Right forelimb (tissue), 1 donor: ENCODE measurements at regions not wholly inside any gene's neighbourhood (a gene's known extent, or its start where the extent isn't known, plus 50 kb on each side); places are given as distances from the start of the nearest gene placed in this dataset.

Source experiments
- DNase-seq: peaks from one replicate; pipeline ENCODE4 v3.0.0-alpha.2; 2018

- no peak for DNase-seq
Measured at GRCh38 chr2:151197184-151198108, 64.2 kb downstream of the RBM43 start.

GRCh38 chr2:151193576-151193975 lies 68.1 kb downstream of the RBM43 start:
- no peak for DNase-seq

DNA sequence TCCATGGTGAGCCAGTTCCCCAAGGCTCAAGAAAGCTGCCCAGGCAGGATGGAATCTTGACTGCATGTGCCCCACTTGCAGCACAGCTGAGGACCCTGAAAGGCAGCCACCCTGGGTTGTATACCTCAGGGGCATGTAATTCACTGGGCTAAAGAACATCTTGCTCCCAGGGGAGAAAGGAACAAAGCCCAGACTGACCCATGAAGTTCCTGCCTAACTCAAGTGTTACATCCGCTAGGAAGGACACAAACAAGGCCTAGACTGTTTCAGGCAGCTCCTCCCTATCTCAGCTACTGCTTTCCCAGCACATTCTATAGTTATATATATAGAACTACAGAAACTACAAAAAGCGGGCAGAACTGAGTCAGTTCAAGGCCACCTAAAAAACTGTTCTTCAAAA lies 69.0 kb downstream of the RBM43 start:
- DNase-seq = no peak

GRCh38 chr2:151191001-151191400 lies 70.7 kb downstream of the RBM43 start:
- no peak for DNase-seq

- DNase-seq = no peak
Measured at GRCh38 chr2:151189125-151189524, 72.5 kb downstream of the RBM43 start.

DNA sequence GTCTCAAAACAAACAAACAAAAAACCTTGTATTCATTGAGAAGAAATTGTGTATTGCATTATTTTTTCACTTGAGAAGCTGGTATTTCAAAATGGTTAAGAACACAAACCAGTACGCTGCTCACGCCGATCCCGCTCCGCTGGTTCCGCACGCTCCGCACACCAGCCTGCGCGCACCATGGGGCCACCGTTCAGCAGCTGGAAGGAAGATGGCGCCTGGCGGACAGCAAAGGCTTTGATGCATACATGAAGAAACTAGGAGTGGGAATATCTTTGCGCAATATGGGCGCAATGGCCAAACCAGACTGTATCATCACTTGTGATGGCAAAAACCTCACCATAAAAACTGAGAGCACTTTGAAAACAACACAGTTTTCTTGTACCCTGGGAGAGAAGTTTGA lies 75.7 kb downstream of the RBM43 start:
- no peak for DNase-seq

DNA sequence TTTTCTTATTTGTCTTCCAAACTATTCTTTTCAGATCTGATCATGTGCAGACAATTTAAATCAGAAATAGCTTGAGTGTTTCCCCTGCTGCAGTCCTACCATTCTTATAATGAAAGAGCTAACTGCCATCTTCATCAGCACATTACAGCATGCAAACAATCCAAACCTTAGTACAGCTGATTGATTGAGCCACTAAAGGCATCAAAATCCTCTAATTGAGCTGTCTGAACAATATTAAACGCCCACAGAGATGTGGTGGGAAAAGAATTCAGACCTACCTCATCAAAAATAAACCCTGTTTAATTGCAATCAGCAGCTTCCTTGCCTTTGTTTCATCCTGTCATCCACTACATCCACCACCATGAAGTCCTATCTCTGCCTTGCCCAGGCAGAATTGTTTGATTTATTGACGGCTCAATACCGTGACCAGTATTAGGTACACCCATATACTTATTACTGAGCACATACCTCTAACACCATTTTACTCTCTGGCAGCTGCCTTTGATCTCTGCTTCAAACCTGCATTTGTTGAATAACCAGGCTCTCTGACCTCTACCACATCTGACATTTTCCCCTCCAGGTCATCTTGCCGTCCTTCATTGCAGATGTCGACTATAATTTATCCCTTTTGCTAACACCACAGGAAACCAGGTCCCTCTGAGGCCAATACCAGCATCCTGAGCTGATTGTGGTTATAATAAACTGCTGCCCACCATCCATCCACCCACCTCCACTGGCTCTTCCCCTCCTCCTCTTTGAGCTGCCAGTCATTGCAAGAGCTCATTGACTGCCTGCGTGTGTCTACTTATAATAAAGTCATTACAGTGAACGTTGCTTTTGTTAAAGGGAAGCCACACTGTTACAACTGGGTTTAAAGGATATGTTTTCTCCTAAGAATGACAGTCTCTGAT lies 78.5 kb downstream of the RBM43 start:
- no peak for DNase-seq

GRCh38 chr2:151182396-151182795 lies 79.3 kb downstream of the RBM43 start:
- DNase-seq = no peak

GRCh38 chr2:151181524-151181923 lies 80.1 kb downstream of the RBM43 start:
- no peak for DNase-seq

DNA sequence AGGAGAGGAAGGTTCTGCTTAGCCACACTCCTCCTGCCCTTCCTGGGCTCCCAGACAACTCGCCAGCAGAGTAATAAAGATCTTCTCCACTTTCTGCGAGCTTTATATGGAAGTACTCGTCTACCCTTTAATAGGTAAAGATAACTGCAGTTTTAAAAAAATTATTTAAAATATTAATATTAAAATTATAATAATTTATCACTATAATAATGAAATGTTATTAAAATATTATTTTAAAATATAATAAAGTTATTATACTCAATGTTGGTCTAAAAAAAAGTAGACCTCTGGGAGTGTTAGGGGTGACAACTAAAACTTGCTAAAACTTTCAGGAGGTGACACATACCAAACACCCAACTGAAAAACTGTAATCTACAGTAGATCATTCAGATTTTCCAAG lies 81.5 kb downstream of the RBM43 start:
- no peak for DNase-seq

DNA sequence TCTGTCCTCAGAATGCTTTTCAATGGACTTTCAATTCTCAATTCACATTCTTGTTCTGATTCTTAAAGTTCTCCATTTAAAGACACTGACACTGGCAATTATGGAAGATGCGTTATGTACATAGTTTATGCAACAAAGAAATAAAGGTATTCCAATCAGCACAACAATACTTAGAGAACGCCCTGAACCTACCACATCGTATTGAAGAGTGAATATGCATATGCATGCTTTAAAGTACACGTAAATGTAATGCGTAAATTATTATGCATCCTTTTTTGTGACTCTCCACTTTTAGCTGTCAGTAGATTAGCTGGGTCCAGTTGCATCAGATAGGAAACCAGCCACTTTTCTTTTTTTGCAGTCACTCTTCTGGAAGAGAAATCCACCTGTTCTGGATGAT lies 83.5 kb downstream of the RBM43 start:
- DNase-seq = no peak

DNA sequence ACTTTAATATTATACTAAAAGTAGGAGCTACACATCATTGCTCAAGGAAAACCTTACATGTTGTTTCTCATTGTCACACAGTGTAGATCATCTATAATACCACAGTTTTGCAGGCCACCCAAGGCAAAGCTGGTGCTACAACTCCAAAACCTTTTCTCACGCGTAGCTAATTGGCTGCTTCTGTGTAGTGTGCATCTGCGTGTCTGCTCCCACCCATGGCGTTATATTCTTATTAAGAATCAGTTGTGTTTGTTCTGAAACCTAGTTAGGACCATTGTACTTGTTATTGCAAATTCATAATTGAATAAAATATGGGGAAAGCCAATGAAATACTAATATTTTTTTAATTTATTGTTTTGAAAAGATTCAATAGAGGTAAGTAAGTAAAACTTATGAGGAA lies 83.9 kb downstream of the RBM43 start:
- no peak for DNase-seq

DNA sequence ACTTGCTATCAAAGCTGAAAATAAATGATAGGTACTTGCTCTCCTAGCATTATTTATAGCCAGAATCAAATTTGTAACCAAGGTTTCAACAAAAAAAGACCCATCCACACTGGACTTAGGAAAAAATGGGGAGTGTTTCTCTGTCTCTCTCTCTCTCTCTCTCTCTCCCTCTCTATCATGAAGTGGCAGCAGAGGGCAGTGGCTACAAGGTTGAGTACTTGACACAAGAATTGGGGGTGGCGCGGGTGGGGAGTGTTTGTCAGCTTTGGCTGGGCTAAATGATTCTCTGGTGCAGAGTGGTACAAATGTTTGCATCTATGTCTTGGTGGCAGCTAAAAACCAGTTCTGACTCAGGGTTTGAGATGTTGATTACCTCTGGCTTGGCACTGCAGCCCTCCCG lies 85.0 kb downstream of the RBM43 start:
- DNase-seq = no peak

DNA sequence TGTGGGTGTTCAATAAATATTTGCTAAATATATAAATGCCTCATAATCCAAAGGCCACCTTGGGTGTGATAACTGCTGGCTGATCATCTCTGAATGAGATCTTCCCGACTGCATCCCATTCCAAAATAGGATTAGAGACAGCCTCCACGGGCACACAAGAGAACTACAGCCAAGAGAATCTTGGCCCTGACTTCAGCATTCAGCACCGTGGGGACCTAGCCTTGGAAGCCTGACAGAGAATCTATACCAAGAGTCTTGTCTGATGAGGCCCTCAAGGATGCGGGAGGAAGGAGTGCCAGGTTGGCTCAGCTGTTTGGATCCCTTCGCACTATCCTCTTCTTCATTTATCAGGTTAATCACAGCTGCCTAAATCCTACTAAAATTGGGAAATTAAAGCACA lies 85.8 kb downstream of the RBM43 start:
- no peak for DNase-seq

- DNase-seq = no peak
Measured at GRCh38 chr2:151174127-151174526, 87.5 kb downstream of the RBM43 start.

DNA sequence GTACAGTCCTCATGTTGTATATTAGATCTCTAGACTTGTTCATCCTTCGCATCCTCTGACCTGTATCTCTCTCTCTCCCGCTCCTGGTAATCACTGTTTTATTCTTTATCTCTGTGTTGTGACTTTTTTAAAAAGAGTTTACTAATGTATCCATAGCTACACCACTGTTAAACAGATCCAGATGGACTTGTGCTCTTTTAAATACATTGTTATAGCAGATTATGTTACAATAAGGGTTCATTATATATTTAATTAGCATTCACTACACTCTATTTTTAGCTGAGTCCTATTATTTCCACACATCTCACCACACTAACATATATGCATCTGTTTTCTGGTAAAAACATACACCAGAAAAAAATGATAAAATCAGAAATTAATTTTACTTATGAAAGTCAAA lies 90.5 kb downstream of the RBM43 start:
- no peak for DNase-seq

GRCh38 chr2:151166410-151166809 lies 95.3 kb downstream of the RBM43 start:
- DNase-seq = no peak

- DNase-seq = no peak
Measured at GRCh38 chr2:151165105-151165684, 96.5 kb downstream of the RBM43 start.

DNA sequence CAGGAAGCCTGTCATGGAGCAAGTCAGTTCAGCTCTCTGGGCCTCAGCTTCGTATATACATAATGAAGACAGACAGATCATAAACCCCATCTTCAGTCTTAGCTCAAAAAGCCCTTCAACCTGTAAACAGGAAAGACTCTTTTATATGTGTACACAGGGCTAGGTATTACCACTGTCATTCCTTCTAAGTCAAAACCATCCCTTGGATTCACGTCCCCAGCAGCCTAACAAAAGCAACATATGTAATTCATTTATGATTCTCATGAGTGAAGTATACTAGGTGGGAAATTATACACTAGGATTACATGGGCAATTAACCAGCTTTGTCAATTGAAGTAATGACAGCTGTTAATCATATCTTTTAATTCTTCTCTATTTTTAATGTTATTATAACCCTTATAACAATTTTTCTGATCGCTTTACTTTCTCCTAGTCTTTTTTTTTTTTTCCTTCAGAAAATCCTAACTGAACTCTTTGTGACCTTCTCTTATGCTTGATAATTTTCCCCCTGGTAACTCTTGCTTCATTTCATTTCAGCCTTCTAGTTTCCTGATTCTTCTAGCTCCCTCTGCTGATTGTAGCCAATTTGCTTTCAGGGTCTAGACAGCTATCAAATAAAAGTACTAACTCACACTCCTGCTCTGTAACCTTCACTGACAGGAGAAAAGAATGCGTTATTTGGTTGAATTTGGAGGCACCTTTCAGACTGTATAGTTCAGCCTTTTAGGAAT lies 99.7 kb downstream of the RBM43 start:
- no peak for DNase-seq

GRCh38 chr2:151159109-151159662 lies 102.5 kb downstream of the RBM43 start:
- DNase-seq = no peak

GRCh38 chr2:151157000-151157735 lies 104.5 kb downstream of the RBM43 start:
- no peak for DNase-seq

- no peak for DNase-seq
Measured at GRCh38 chr2:151156431-151156830, 105.2 kb downstream of the RBM43 start.
